BLaER1 (cell line): ENCODE measurements at regions not wholly inside any gene's neighbourhood (a gene's known extent, or its start where the extent isn't known, plus 50 kb on each side); places are given as distances from the start of the nearest gene placed in this dataset.

ENCODE experiments used
- H3K27ac ChIP-seq: shearing (Covaris generic); formaldehyde crosslinking; 2 replicates; pipeline ENCODE4 v1.8.1; 2022
- H3K27me3 ChIP-seq: shearing (Covaris generic); formaldehyde crosslinking; 2 replicates; pipeline ENCODE4 v1.8.1; 2022
- H3K36me3 ChIP-seq: shearing (Covaris generic); formaldehyde crosslinking; 2 replicates; pipeline ENCODE4 v1.8.1; 2022
- H3K4me1 ChIP-seq: shearing (Covaris generic); formaldehyde crosslinking; 2 replicates; pipeline ENCODE4 v1.8.1; 2022
- H3K4me2 ChIP-seq: shearing (Covaris generic); formaldehyde crosslinking; 2 replicates; pipeline ENCODE4 v1.8.1; 2022
- H3K4me3 ChIP-seq: shearing (Covaris generic); formaldehyde crosslinking; 2 replicates; pipeline ENCODE4 v1.8.1; 2022
- H3K9ac ChIP-seq: shearing (Covaris generic); formaldehyde crosslinking; 2 replicates; pipeline ENCODE4 v1.8.1; 2022
- H3K9me3 ChIP-seq: shearing (Covaris generic); formaldehyde crosslinking; 2 replicates; pipeline ENCODE4 v1.8.1; 2022
- H4K20me1 ChIP-seq: shearing (Covaris generic); formaldehyde crosslinking; 2 replicates; pipeline ENCODE4 v1.8.1; 2022
- Cebpa-rat ChIP-seq: shearing (Covaris generic); IDR thresholded peaks from 2 replicates; pipeline ENCODE4 v1.8.1; 2022

DNA sequence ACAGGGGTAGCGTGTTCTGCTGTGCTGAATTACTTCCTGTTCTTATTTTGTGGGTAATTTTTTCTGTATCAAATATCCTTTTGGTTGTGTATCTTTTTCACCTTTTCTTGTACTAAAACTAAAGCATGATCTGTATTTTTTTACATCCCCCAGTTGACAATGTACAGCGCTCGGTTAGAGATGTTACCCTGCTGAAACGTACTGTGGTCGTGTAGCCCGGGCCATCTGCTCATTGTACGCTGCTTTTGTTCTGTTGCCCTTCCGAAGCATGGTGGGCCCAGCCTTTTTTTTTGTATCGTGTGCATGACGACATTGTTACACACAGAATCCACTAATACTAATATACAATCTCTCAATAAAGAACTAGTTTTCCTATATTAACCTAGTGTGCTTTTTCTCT lies 233.1 kb downstream of the HAUS1 start:
- H4K20me1 ChIP-seq = peaks cover 61% of the 10 kb centered on the region
- H3K27ac ChIP-seq = peak overlapping the region; percentile 61
- H3K4me1 ChIP-seq = peaks cover 81% of the 10 kb centered on the region
- peaks cover 3% of the 10 kb centered on the region; the same call in 1 of the 2 replicates for H3K36me3 ChIP-seq
- H3K4me2 ChIP-seq = peak overlapping the region; percentile 94
- no peaks in the 10 kb centered on the region for H3K27me3 ChIP-seq
- H3K4me3 ChIP-seq = peak overlapping the region; percentile 90
- TF ChIP-seq Cebpa-rat = no peak
- H3K9ac ChIP-seq = peak overlapping the region; percentile 93; the same call in 1 of the 2 replicates
- no peaks in the 10 kb centered on the region for H3K9me3 ChIP-seq

DNA sequence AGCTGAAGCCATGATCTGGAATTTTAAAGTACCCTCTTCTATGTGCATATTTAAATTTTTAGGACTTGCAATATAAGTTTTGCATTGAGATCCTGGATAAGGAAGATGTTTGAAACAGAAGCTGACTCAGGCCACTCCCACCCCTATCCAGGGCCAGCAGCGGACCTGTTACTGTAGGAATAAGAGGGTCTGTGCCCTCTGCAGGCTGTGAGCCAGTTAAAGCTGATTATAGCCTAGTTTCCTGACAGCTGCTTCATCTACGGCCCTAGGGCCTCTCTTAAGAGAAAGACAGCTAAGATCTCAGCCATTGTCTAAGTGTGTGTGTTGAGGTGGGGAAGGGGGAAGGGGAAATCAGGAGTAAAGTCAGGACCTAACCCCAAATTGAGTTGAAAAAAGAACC lies 234.0 kb downstream of the HAUS1 start:
- peak overlapping the region; percentile 94 for H3K4me2 ChIP-seq
- peak overlapping the region; percentile 72 for H3K9ac ChIP-seq
- H3K27me3 ChIP-seq = no peaks in the 10 kb centered on the region
- H4K20me1 ChIP-seq = peaks cover 71% of the 10 kb centered on the region
- peak overlapping the region; percentile 57 for H3K4me3 ChIP-seq
- H3K36me3 ChIP-seq = peaks cover 5% of the 10 kb centered on the region; the same call in 1 of the 2 replicates
- H3K9me3 ChIP-seq = no peaks in the 10 kb centered on the region
- peaks cover 80% of the 10 kb centered on the region for H3K4me1 ChIP-seq
- no peak for TF ChIP-seq Cebpa-rat
- H3K27ac ChIP-seq = peak overlapping the region; percentile 80

DNA sequence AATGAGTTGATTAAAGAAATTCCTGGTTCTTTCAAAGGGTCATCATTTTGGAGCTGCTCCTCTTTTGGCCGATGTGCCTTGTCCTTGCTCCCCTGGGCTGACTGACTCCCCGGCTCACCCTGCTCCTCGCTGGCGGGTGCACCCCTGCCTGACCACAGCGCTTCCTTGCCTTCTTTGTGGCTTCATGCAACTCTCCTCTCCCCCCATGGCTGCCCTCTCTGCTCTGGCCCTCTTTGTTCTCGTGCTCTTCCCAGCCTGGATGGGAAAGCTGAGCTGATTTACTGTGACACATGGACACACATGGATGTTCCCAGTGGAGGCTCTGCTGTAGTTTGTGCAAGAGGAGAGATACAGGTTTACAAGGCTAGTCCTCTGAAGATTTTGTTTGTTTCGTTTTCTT lies 234.6 kb downstream of the HAUS1 start:
- Histone ChIP-seq H3K4me3 (peak overlapping the region; percentile 57), H3K9ac (peak overlapping the region; percentile 72), H3K27ac (peak overlapping the region; percentile 80), H3K4me2 (peak overlapping the region; percentile 94), H3K9me3 (no peaks in the 10 kb centered on the region), H4K20me1 (peaks cover 76% of the 10 kb centered on the region), H3K27me3 (no peaks in the 10 kb centered on the region), H3K36me3 (peaks cover 5% of the 10 kb centered on the region; the same call in 1 of the 2 replicates), H3K4me1 (peaks cover 83% of the 10 kb centered on the region)
- no peak for TF ChIP-seq Cebpa-rat

DNA sequence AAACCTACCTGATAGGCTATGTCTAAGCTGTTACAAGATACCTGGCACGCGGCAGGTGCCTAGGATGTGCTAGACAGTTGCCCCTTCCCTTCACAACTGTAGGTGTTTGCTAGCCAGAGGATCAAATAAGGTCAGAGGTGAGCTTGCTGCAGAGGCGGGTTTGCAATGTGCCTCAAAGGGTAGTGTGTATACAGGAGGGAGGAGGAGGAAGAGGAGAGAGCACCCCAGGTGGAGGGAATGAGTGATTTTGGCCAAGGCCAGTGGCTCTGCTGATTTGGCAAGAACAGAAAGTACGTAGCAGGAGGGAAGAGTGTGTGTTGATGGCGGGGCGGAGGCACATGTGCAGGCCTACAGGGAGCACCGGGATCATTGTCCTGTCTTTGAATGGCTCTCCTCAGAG lies 236.5 kb downstream of the HAUS1 start:
- no peaks in the 10 kb centered on the region for H3K27me3 ChIP-seq

DNA sequence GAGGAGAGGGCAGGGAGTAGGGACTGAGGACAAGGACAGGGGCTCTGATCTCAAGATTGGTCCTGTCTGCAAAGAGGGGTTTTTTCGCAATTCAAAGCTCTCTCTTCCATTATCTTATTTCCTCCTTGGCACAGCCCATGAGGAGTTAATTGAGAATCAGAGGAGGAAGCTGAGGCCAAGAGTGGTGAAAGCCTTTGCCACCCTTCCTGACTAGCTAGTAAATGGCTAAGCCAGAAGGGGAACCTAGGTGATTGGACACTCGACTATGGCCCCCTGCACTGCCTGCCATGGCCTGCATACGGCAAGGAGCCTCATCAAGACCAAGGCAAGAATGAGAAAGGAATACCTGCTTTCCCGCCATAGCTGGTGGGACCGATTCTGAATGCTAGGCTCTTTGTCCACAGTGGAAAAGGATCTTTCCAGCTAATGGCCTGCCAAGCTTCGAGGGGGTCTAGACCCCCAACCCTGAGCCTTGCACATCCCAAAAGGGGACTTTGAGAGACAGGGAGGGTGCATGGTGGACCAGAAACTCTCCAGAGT lies 237.9 kb downstream of the HAUS1 start:
- Histone ChIP-seq H3K4me3 (no peak overlapping the region), H3K27me3 (no peaks in the 10 kb centered on the region), H3K9me3 (no peaks in the 10 kb centered on the region), H3K4me1 (peaks cover 99% of the 10 kb centered on the region), H3K4me2 (peak overlapping the region; percentile 17), H3K27ac (peak overlapping the region; percentile 51), H4K20me1 (peaks cover 93% of the 10 kb centered on the region), H3K9ac (peak overlapping the region; percentile 15; the same call in 1 of the 2 replicates), H3K36me3 (peaks cover 8% of the 10 kb centered on the region; the same call in 1 of the 2 replicates)
- no peak for TF ChIP-seq Cebpa-rat

More for the DNA sequence above, 236.5 kb downstream of the HAUS1 start:
- 0 out of 2 replicates have a peak overlapping the region, but pooled peaks have one; percentile 3 for H3K27ac ChIP-seq
- no peak overlapping the region for H3K4me3 ChIP-seq
- H4K20me1 ChIP-seq = peaks cover 93% of the 10 kb centered on the region
- H3K4me2 ChIP-seq = peak overlapping the region; percentile 24; the same call in 1 of the 2 replicates
- no peaks in the 10 kb centered on the region for H3K9me3 ChIP-seq
- no peak for TF ChIP-seq Cebpa-rat
- H3K36me3 ChIP-seq = peaks cover 5% of the 10 kb centered on the region; the same call in 1 of the 2 replicates
- H3K9ac ChIP-seq = no peak overlapping the region
- H3K4me1 ChIP-seq = peaks cover 99% of the 10 kb centered on the region

DNA sequence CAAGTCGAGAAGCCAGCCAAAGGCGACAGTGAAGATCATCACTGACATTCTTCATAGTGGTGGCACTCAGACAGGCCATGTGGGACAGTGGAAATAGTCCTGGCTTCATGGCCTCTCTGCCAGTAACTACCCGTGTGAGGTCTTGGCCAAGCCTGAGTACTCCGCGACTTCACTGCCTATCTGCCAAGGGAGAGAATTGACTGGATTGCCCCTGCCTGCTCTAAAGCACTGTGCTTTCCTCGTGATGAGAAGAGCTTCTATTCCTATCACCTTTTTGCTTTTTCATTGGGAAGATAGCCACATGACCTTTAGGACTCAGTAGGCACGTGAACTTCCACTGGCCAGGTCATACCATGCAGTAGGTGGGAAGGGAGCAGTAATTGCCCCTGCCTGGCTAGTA lies 239.3 kb downstream of the HAUS1 start:
- H3K9ac ChIP-seq = peak overlapping the region; percentile 61; the same call in 1 of the 2 replicates
- TF ChIP-seq Cebpa-rat = no peak
- no peaks in the 10 kb centered on the region for H3K9me3 ChIP-seq
- H4K20me1 ChIP-seq = peaks cover 94% of the 10 kb centered on the region
- H3K4me1 ChIP-seq = peaks cover 96% of the 10 kb centered on the region
- no peak overlapping the region for H3K4me3 ChIP-seq
- peak overlapping the region; percentile 87 for H3K27ac ChIP-seq
- peak overlapping the region; percentile 72 for H3K4me2 ChIP-seq
- H3K36me3 ChIP-seq = peaks cover 16% of the 10 kb centered on the region; the same call in 1 of the 2 replicates
- no peaks in the 10 kb centered on the region for H3K27me3 ChIP-seq

DNA sequence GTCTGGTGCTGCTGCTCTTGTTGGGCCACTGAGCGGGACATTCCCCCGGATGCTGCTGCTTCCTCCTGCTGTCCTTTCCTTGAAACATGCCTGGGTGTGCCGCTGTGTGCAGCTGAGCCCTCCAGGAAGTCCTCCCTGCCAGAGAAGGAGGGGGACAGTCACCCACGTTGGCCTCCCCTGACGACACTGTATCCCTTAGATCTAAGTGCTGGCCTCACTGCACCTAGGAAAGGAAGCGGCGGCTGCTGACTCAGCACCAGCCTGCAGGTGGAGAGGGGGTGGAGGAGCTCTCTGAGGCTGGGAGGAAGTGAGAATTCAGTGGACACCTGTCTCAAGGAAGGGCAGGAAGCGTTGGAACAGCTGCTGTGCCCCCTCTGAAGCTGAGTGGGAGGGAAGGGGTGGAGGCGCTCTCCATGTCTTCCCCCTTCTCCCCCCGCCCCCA lies 239.8 kb downstream of the HAUS1 start:
- peak overlapping the region; percentile 61; the same call in 1 of the 2 replicates for H3K9ac ChIP-seq
- H3K4me2 ChIP-seq = peak overlapping the region; percentile 72
- peaks cover 94% of the 10 kb centered on the region for H4K20me1 ChIP-seq

DNA sequence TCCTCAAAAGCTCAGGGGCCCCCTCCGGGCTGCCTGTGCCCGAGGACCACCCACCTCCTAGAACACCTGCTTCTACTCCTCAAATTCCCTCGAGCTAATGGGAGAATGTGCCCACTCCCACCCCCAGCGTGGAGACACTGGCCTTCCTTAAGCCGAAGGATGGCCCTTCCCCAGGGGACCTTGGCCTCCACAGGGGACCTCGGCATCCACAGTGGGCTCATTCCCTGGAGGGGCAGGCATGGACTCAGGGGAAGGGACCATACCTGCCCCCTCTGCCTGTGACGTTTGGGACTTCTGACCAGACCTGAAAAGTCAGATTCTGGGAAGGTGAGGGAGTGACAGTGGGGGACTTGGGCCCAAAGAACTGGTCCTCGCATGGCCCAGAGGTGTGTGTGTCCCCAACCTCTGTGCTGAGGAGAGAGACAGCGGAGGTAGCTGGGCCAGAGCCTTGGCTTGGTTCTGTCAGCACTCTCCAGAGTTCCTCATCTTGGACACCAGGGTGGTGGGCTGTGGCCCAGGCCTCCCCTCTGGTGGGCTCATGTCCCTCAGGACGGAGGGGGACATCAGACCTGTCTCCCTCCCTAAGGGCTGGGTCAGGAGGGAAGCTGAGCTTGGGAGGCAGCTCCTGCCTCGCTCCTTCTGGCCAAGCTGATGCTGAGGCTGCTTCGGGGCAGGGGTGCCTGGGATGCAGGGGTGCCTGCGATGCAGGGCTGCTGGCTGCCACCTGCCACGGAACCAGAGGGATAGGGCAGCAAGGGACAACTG lies 240.4 kb downstream of the HAUS1 start:
- H3K9me3 ChIP-seq = no peaks in the 10 kb centered on the region
- peak overlapping the region; percentile 61 for H3K9ac ChIP-seq
- H3K4me1 ChIP-seq = peaks cover 95% of the 10 kb centered on the region
- no peaks in the 10 kb centered on the region for H3K27me3 ChIP-seq
- TF ChIP-seq Cebpa-rat = no peak
- peak overlapping the region; percentile 87 for H3K27ac ChIP-seq
- peaks cover 25% of the 10 kb centered on the region for H3K36me3 ChIP-seq
- H4K20me1 ChIP-seq = peaks cover 98% of the 10 kb centered on the region
- peak overlapping the region; percentile 72 for H3K4me2 ChIP-seq
- H3K4me3 ChIP-seq = peak overlapping the region; percentile 42; the same call in 1 of the 2 replicates

More for the DNA sequence above, 239.8 kb downstream of the HAUS1 start:
- Histone ChIP-seq H3K27me3 (no peaks in the 10 kb centered on the region), H3K36me3 (peaks cover 18% of the 10 kb centered on the region), H3K4me3 (peak overlapping the region; percentile 42; the same call in 1 of the 2 replicates), H3K27ac (peak overlapping the region; percentile 87), H3K4me1 (peaks cover 95% of the 10 kb centered on the region), H3K9me3 (no peaks in the 10 kb centered on the region)
- TF ChIP-seq Cebpa-rat = no peak

DNA sequence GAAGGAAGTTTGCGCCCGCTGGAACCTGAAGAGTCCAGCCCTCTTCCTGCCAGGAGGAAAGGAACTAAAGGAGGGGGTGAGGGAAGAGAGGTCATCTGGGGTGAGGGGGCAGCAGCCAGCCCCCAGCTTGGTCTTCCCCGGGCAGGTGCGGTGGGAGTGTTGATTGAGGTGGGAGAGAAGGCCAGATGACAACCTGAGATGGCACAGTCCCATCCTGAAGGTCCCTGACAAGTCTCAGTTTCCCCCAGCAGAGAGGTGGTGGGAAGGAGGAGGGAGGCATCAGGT lies 240.9 kb downstream of the HAUS1 start:
- Histone ChIP-seq H4K20me1 (peaks cover 98% of the 10 kb centered on the region), H3K4me2 (peak overlapping the region; percentile 72), H3K27ac (peak overlapping the region; percentile 87), H3K27me3 (no peaks in the 10 kb centered on the region), H3K4me3 (no peak overlapping the region; the same call in 1 of the 2 replicates), H3K9ac (peak overlapping the region; percentile 61; the same call in 1 of the 2 replicates), H3K4me1 (peaks cover 95% of the 10 kb centered on the region), H3K36me3 (peaks cover 30% of the 10 kb centered on the region), H3K9me3 (no peaks in the 10 kb centered on the region)
- no peak for TF ChIP-seq Cebpa-rat

DNA sequence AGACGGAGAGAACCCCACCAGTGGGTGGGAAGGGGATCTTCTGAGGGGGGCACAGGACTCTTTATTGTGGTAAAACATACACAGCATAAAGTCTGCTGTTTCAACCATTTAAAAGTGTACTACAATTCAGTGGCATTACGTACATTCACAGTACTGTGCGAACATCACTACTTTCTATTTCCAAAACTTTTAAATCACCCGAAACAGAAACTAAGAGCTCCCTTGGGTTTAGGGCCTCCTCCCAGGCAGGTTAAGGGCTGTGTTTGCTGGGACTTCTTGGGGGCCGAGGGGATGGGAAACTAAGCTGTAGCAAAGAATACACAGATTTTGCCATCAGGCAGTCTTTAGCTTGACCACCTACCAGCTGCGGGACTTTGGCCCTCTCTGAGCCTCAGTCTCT lies 242.0 kb downstream of the HAUS1 start:
- Histone ChIP-seq H3K4me3 (no peak overlapping the region), H3K27ac (peak overlapping the region; percentile 87), H3K4me1 (peaks cover 95% of the 10 kb centered on the region), H3K9ac (peak overlapping the region; percentile 52), H3K9me3 (no peaks in the 10 kb centered on the region), H3K4me2 (peak overlapping the region; percentile 72), H3K36me3 (peaks cover 41% of the 10 kb centered on the region), H3K27me3 (no peaks in the 10 kb centered on the region), H4K20me1 (peaks cover 98% of the 10 kb centered on the region)
- TF ChIP-seq Cebpa-rat = no peak
